ENCODE measurements at regions not wholly inside any gene's neighbourhood (a gene's known extent, or its start where the extent isn't known, plus 50 kb on each side); places are given as distances from the start of the nearest gene placed in this dataset.

GRCh38 chr2:147310335-147311057 is 534.3 kb upstream of the ACVR2A start (continued):
- TF ChIP-seq, protein P1, sequence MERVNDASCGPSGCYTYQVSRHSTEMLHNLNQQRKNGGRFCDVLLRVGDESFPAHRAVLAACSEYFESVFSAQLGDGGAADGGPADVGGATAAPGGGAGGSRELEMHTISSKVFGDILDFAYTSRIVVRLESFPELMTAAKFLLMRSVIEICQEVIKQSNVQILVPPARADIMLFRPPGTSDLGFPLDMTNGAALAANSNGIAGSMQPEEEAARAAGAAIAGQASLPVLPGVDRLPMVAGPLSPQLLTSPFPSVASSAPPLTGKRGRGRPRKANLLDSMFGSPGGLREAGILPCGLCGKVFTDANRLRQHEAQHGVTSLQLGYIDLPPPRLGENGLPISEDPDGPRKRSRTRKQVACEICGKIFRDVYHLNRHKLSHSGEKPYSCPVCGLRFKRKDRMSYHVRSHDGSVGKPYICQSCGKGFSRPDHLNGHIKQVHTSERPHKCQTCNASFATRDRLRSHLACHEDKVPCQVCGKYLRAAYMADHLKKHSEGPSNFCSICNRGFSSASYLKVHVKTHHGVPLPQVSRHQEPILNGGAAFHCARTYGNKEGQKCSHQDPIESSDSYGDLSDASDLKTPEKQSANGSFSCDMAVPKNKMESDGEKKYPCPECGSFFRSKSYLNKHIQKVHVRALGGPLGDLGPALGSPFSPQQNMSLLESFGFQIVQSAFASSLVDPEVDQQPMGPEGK (CRISPR knock-in tag; IDR thresholded peaks at IDR 0.05; ENCODE audit: borderline replicate concordance) = no peak
- TF ChIP-seq ZC3H10 (CRISPR knock-in tag; IDR thresholded peaks at IDR 0.05) = no peak

DNA sequence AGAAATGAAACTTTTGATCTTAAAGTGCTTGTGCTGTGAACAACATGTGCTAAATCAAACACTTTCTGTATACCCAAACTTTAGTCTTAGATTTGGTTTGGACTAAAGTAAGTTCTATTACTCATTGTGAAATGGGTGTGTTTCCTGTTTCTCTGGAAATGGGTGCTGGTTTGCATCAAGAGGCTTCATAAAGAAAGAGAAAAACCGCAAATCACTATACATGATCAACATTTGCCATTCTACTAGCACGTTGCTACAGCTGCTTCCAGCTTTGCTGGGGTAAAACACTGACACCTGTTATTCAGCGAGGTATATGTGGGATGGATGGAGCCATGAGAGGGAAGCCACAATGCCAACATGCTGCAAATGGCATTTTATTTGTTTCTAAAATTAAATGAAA is 547.0 kb upstream of the ACVR2A start:
- ATAC-seq = no peak
- TF ChIP-seq POU6F1 (CRISPR knock-in tag; IDR thresholded peaks at IDR 0.05; ENCODE audit: borderline replicate concordance, low read depth) (no peak), OSR1 (CRISPR knock-in tag; IDR thresholded peaks at IDR 0.05) (no peak), CSDC2 (CRISPR knock-in tag; IDR thresholded peaks at IDR 0.05) (no peak)
- TF ChIP-seq, protein P2, sequence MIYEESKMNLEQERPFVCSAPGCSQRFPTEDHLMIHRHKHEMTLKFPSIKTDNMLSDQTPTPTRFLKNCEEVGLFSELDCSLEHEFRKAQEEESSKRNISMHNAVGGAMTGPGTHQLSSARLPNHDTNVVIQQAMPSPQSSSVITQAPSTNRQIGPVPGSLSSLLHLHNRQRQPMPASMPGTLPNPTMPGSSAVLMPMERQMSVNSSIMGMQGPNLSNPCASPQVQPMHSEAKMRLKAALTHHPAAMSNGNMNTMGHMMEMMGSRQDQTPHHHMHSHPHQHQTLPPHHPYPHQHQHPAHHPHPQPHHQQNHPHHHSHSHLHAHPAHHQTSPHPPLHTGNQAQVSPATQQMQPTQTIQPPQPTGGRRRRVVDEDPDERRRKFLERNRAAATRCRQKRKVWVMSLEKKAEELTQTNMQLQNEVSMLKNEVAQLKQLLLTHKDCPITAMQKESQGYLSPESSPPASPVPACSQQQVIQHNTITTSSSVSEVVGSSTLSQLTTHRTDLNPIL (CRISPR knock-in tag; IDR thresholded peaks at IDR 0.05; ENCODE audit: low read depth) = no peak

DNA sequence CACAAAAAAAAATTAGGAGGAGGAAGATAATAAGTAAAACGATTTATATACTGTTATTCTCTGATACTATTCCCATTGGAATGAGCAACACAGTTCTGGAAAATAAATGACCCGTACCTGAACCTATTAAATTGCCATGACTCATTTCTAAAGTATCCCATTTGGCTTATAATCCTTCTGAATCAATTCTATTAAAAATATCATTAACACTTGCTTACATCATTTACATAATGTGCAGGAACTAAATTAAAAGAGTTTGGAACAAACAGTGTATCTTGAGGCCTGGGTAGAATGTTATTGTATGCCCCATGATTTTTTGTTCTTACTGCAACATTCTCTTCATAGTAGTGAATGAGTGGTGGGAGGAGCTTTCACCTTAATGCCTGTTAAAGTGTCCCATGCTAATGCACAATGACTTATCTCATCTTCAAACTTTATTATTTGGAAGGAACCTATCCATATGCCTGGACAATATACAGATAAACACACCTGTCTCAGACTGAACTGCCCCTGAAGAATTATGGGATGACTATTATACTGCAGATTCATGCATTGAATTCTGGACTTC is 549.9 kb upstream of the ACVR2A start:
- no peak for TF ChIP-seq ESRRG (CRISPR knock-in tag; IDR thresholded peaks at IDR 0.05)
- TF ChIP-seq ZNF8 (CRISPR knock-in tag; IDR thresholded peaks at IDR 0.05) = no peak
- no peak for TF ChIP-seq CSDC2 (CRISPR knock-in tag; IDR thresholded peaks at IDR 0.05)
- TF ChIP-seq TCF4 (CRISPR knock-in tag; IDR thresholded peaks at IDR 0.05; ENCODE audit: borderline replicate concordance) = no peak
- TF ChIP-seq PPARA (CRISPR knock-in tag; IDR thresholded peaks at IDR 0.05; ENCODE audit: borderline replicate concordance) = no peak
- TF ChIP-seq ZFP3 (CRISPR knock-in tag; IDR thresholded peaks at IDR 0.05) = no peak
- no peak for TF ChIP-seq ARNTL (CRISPR knock-in tag; IDR thresholded peaks at IDR 0.05; ENCODE audit: borderline replicate concordance, low read depth)
- TF ChIP-seq ZNF565 (CRISPR knock-in tag; conservative IDR thresholded peaks at IDR 0.05; ENCODE audit: low read depth) = no peak
- TF ChIP-seq POU6F1 (CRISPR knock-in tag; IDR thresholded peaks at IDR 0.05; ENCODE audit: borderline replicate concordance, low read depth) = no peak
- TF ChIP-seq, protein P1 (CRISPR knock-in tag; IDR thresholded peaks at IDR 0.05; ENCODE audit: borderline replicate concordance) = no peak
- no peak for TF ChIP-seq ISL1 (CRISPR knock-in tag; IDR thresholded peaks at IDR 0.05)
- ATAC-seq = no peak

DNA sequence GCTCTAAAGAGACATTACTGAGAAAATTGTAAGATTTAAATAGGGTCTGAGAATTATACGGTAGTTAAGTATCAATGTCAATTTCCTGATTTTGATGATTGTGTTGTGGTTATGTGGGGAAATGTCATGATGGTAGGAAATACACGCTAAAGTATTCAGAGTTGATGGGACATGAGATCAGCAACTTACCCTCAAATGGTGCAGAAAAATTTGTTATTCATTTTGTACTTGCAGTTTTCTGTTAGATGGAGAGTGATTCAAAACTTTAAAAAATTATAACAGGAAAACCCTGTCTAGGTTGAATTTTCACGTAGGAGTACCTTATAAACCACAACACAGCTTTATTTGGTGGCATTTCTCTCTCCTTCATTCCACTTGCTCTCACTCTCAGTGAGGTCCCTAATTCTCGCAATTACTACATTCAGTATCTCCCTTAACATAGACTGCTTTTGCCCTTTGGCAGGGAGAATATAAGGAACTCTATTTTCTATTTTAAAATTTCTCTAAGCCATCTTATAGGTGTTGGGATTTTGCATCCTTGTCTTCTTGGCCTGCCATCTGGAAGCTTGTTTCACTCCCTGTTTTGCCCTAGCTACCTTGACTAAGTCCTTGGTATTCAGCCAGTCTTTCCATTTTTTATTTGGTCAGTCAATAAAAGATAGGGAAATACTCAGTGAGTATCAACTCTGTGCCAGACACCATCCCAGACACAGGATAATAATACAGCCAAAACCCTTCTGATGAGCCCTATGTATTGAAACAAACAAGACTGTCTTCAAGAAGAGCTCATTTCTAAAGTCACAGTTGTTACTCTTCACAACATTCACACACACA is 550.6 kb upstream of the ACVR2A start:
- TF ChIP-seq RARB (CRISPR knock-in tag; IDR thresholded peaks at IDR 0.05) (no peak), ZFP3 (CRISPR knock-in tag; IDR thresholded peaks at IDR 0.05) (no peak), ZNF8 (CRISPR knock-in tag; IDR thresholded peaks at IDR 0.05) (no peak)
- TF ChIP-seq, protein P2 (CRISPR knock-in tag; IDR thresholded peaks at IDR 0.05; ENCODE audit: low read depth) = no peak
- ATAC-seq = no peak
